Astrocyte of the cerebellum (primary cell): ENCODE measurements at regions not wholly inside any gene's neighbourhood (a gene's known extent, or its start where the extent isn't known, plus 50 kb on each side); places are given as distances from the start of the nearest gene placed in this dataset.

Experiments
- DNase-seq: peaks from one replicate; pipeline ENCODE4 v3.0.0-alpha.2; 2011; ENCODE audit warnings: low read depth
- H3K4me3 ChIP-seq: 2 replicates; pipeline ENCODE4 v1.5.1; 2011; ENCODE audit warnings: mild to moderate bottlenecking, low read depth, low read length, moderate library complexity
- CTCF ChIP-seq: IDR thresholded peaks from 2 replicates; pipeline ENCODE4 v1.5.1; 2012; ENCODE audit warnings: low read length, low read depth, moderate library complexity, mild to moderate bottlenecking; ENCODE audit errors: missing control alignments
- in situ Hi-C: cut with HindIII; loops from 2 replicates; pipeline ENCODE4 v1.10.0; 2017; ENCODE audit warnings: low sequenced_read_pairs

DNA sequence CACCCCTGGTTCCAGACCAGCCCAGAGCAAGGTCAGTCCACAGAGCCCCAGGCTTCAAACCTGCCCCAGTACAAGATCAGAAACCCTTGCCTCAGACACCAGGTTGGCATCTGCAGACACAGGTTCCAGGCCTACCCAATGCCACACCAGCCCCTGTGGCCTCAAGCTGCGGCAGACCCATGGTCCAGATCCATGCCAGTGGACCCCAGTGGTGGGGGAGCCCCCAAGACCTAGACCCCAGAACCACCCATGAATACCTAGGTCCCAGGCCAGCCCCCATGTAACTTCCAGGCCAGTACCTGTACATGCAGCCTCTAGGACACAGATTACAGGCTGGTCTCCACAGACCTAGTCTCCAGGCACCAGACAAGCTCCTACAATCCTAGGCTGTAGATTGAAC, 1019.3 kb downstream of the JRKL start:
- no peak for DNase-seq
- no peak for TF ChIP-seq CTCF
- no peak overlapping the region for H3K4me3 ChIP-seq
- in situ Hi-C loops, result no loop called here

DNA sequence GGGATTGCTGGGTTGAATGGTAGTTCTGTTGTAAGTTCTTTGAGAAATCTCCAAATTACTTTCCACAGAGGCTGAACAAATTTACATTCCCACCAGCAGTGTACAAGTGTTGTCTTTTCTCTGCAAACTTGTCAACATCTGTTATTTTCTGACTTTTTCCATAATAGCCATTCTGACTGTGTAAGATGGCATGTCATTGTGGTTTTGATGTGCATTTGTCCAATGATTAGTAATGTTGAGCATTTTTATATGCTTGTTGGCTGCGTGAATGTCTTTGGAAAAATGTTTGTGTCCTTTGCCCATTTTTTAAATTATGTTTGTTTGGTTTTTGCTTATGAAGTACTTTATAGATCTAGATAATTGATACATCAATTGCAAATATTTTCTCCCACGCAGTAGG, 1025.0 kb downstream of the JRKL start:
- no peak overlapping the region for H3K4me3 ChIP-seq
- DNase-seq, result no peak
- no peak for TF ChIP-seq CTCF

GRCh38 chr11:97419729-97420128, 1029.9 kb downstream of the JRKL start:
- in situ Hi-C loops, result no loop called here
- no peak for DNase-seq
- H3K4me3 ChIP-seq, result no peak overlapping the region
- no peak for TF ChIP-seq CTCF

More for the DNA sequence above, 1025.0 kb downstream of the JRKL start:
- in situ Hi-C loops, result no loop called here

GRCh38 chr11:97428247-97428790, 1038.5 kb downstream of the JRKL start:
- no peak for TF ChIP-seq CTCF
- H3K4me3 ChIP-seq, result no peak overlapping the region
- DNase-seq, result no peak
- in situ Hi-C loops, result no loop called here

GRCh38 chr11:97430877-97431276, 1041.1 kb downstream of the JRKL start:
- DNase-seq, result no peak
- no peak overlapping the region for H3K4me3 ChIP-seq
- in situ Hi-C loops, result no loop called here
- TF ChIP-seq CTCF, result no peak

- no peak for TF ChIP-seq CTCF
- in situ Hi-C loops, result no loop called here
- DNase-seq, result no peak
- no peak overlapping the region for H3K4me3 ChIP-seq
These were observed 1043.1 kb downstream of the JRKL start for GRCh38 chr11:97432926-97433325.

DNA sequence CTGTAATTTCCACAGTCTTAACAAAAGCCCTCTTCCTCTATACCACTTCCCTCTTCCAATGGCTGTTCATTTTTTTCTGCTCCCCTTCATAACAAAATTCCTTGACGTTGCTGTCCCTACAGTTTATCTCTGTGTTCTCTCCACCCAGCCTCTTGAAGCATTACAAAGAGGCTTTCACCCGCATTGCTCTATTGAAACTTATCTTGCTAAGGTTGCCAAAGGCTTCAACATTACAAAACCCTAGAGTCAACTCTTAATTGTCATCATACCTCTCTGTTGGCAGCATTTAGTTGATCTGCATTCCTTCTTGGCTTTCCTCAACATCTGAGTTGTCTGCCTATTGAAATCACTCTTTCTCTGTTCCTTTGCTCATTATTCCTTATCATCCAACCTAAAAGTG, 1055.7 kb downstream of the JRKL start:
- DNase-seq, result no peak

More for the DNA sequence above, 1055.7 kb downstream of the JRKL start:
- TF ChIP-seq CTCF, result no peak
- in situ Hi-C loops, result no loop called here
- no peak overlapping the region for H3K4me3 ChIP-seq
